AML-193 (cell line): ENCODE measurements at regions not wholly inside any gene's neighbourhood (a gene's known extent, or its start where the extent isn't known, plus 50 kb on each side); places are given as distances from the start of the nearest gene placed in this dataset.

Experiments used
- DNase-seq, 2 experiments: peaks; one replicate each; lab custom pipeline; 2025; lab: John Stamatoyannopoulos, UW

DNA sequence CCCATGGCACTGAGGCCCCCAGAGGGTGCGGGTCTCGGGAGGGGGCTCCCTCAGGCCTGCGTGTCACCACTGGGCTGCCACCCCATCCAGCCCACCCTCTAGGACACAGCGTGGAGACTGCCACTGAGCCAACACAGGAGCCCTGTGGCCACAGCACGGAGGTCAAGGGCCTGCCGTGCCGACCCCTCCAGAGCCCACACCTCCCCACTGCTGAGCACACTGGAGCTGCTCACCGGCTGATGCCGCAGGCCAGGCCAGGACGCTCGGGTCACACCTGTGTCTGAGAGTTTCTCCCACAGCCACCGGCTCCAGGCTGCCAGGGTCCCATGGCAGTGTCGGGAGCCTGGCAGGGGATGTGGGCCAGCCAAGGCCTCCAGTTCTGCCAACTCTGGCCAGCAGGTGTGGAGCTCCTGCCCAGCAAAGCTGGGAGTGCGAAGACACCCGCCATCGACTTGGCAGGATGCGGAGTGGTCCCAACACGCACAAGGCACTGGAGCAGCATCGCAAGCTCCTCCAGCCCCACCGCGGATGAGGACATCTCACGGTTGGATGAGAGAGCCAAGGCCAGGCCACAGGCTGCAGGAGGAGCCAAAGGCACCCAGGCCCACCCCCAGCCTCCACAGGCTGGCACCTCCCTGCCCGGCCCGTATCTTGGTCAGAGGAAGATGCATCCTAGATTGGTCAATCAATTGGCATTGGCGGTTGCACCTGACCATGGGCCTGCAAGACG lies 187.1 kb downstream of the BRD1 start:
- DNase-seq, result no peak

DNA sequence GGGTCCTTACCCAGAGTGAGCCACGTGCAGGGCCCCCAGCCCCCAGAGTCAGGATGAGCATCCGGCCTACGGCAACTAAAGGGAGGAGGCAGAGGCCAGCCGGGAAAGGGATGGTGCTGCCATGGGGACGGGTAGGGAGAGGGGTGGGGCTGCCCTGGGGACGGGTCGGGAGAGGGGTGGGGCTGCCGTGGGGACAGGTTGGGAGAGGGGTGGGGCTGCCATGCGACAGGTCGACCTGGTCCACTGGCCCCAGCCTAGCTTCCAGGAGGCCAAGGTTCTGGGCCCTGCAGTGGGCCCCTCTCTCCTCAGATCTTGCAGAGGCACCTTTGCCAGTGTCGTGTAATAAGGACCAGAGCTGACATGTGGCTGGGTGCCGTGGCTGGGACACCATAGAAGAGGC lies 187.7 kb downstream of the BRD1 start:
- DNase-seq, result no peak

GRCh38 chr22:49638788-49639187 lies 188.9 kb downstream of the BRD1 start:
- no peak for DNase-seq

GRCh38 chr22:49638001-49638400 lies 189.7 kb downstream of the BRD1 start:
- DNase-seq, result no peak

GRCh38 chr22:49637255-49637760 lies 190.4 kb downstream of the BRD1 start:
- no peak for DNase-seq

GRCh38 chr22:49636649-49637048 lies 191.0 kb downstream of the BRD1 start:
- no peak for DNase-seq

GRCh38 chr22:49636214-49636613 lies 191.5 kb downstream of the BRD1 start:
- no peak for DNase-seq

DNA sequence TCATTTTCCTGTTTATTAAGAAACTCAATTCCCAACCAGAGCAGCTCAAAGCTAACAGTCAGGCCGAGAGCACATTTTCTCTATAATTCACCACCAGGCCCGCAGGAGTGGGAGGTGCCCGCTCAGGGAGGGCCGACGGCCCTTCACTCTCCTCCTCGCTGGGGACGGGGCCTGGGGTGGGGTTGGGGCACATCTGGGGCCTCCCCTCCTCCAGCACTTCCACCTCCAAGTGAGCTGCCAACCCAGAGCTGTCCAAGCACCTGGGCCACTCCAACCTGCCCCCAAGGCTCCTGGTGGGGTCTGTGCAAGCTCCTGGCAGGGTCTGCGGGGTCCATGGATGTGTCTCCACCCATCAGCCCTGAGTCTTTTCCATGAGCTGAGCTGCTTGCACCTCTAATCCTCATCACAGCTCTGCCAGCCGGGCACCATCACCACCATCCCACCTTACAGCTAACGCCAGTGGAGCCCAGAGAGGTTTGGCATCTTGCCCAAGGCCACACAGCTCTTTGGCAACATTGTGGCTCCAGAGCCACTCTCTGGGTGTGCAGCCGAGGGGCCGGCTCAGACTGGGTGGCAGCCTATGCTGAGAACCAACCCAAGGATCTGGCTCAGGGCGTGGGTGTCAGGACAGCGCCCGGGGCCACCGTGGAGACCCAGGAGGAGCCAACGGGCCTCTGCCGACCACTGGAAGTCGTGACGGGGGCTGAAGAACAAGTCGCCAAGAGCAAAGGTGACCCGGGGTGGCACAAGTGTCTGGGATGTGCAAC lies 193.5 kb downstream of the BRD1 start:
- DNase-seq, result no peak

DNA sequence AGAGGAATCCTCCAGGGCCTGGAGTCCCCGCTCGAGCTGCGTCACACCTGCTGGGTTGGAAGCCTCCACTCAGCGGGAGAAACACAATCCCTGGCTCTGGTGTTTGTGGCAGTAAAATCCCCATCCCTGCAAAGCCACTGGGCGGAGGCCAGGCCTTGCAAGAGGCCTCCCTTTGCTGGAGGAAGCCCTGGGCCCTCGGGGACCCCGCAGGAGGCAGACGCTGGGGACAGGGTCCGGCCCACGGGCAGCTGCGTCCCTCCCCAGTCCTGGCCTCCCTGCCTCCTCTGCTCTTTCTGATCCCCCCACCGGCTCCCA lies 194.7 kb downstream of the BRD1 start:
- no peak for DNase-seq

DNA sequence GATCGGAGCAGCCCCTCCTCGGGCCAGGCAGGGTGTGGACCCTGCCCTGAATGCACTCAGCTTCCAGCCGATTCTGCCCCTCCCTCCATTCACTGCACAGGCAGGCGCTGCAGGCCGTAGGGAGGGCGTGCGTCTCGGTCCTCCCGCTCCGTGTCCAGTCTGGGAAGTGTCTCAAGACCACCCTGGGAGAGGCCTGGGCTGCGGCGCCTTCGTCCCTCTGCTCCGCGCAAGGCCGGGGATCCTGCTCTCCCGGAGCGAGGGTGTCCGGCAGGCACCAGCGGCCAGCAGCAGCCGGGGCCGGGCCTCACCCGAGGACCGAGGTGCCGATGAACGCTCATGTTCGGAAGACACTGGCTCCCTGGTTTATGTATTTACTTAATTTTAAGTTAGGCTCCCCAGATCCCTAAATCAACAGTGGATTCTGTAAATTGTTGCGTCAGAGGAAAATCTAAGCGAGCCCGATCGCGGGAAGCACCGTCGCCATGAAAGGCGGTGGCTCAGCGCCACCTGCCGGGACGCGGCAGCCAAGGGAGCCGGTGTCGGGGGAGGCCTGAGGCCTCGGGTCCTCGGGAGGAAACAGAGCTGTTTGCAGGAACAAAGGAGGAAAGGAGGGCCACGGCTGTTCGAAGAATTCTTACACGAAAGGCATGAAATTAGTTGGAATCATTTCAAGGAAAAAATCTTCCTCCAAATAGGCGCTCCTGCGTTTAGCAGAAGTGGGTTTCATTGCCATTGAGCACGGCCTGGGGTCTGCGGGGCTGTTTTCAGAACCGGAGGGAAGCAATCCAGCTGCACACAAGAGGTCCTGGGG lies 195.3 kb downstream of the BRD1 start:
- no peak for DNase-seq

GRCh38 chr22:49630448-49630946 lies 197.2 kb downstream of the BRD1 start:
- DNase-seq, result no peak

- no peak for DNase-seq
Observed at GRCh38 chr22:49629586-49630447, 197.9 kb downstream of the BRD1 start.

DNA sequence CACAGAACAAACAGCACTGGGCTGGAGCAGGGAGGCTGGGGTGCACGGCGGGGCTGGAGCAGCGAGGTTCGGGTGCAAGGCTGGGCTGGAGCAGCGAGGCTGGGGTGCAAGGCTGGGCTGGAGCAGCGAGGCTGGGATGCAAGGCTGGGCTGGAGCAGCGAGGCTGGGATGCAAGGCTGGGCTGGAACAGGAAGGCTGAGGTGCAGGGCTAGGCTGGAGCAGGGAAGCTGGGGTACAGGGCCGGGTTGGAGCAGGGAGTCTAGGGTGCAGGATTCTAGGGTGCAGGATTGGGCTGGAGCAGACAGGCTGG lies 198.5 kb downstream of the BRD1 start:
- no peak for DNase-seq

DNA sequence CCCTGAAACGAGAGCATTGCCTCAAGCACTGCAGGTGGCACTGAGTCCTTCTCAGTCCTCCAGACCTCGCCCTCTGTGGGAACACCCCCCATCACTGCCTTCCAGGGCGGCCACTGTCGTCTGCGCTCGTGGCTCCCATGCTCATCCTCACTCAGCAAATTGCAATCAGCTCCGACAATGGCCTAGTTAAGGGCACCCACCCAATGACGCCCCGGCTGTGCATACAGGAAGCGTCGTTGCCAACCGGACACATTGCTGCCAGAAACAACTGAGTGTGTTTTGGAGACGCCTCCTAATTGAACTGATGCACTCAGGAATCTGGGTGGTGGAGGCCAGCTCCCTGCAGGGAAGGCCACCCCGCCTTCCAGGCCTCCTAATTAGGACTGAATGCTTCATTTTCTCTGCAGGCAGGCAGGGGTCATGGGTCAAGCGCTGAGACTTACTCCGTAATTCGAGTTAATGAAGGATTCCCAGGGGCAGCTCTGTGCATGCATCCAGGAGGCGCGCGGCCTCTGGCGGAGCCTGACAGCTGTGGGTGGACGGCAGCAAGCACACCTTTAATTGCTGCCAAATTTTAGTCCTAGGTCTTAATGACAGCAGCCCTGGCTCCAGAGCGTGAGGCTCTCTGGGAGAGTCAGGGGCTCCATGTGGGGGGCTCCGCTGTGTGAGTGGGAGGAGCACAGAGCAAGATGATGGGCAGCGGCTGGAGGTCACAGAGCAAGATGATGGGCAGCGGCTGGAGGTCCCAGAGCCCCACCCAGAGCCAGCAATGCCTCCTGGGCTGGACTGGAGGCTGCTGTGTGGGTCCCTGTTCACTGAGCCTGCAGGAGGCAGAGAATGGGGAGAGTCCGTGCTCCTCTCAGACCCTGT lies 199.0 kb downstream of the BRD1 start:
- no peak for DNase-seq

DNA sequence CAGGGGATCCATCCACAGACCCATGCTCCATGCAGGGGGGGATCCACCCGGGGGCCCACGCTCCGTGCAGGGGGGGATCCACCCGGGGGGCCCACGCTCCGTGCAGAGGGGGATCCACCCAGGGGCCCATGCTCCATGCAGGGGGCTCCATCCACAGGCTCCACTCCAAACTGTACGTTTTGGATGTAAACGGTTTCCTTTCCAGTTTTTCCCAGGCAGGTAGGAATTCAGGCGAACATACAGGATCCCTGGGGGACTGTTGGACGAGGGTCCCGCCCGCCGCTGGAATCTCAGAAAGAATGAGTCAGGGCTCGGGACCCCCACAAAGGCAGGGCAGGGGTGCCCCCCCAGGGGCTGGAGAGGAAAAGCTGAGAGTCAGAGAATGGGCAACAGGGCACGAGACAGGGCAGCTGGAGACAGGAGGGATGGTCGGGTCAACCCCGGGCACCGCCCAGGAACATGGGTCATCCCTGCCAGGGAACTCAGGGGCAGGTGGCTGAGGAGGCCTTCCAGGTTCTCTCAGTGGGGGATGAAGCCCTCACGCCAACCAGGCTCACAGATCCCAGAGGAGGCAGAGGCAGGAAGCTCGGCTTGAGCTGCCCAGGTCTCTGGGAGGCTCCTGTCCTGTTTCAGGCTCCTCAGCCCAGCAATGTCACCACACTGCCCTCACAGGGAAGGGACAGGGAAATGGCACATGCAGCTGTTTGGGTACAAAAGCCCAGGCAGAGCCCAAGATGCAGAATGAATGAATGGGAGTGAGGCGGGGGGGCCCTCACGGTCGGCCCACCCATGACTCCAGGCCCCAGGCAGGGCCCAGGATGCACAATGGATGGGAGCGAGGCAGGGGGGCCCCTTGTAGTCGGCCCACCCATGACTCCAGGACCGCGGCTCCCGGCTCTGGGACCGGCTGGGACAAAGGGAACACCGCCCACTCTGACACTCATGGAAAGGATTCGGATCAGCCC lies 200.2 kb downstream of the BRD1 start:
- DNase-seq, result no peak

DNA sequence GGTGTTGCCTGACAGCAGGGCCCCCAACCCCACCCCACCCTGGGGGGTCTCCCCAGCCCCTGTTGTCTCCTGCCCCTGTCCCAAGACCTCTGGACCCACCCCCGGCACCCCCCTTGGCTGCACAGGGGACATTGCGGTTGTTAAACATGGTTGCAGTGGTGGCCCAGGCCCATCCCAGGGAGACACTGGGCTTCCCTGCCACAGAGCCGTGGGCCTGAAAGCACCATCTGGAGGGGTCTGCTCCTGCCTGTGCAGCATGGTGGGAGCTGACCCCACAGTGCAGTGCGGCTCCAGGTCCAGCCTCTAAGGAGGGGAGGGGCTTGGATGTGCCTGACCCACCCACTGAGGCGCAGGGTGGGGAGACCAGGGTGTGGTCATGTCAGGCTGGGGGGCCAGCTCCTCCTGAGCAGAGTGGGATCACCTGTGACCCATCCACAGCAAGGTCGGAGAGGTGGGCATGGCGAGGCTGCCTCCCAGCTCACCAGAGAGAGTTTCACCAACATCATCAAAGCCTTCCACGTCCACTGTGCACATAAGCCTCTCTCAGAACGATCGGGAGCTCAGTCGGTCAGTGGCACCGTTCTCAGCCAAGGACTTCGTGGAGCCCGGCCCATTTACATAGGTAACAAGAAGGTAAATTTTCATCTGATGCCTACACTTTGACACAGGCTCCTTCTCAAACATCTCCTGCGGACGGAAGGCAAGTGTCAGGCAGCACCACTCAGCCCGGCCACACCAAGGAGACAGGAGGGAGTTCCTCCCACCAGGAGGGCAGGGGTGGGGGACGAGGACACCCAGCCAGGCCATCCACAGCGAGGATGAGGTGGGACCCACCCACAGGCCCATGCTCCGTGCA lies 201.1 kb downstream of the BRD1 start:
- no peak for DNase-seq

GRCh38 chr22:49624421-49625177 lies 203.1 kb downstream of the BRD1 start:
- DNase-seq, result no peak

GRCh38 chr22:49623715-49624114 lies 204.0 kb downstream of the BRD1 start:
- DNase-seq, result no peak
